H1 (cell line): ENCODE measurements at regions not wholly inside any gene's neighbourhood (a gene's known extent, or its start where the extent isn't known, plus 50 kb on each side); places are given as distances from the start of the nearest gene placed in this dataset.

Source experiments
- CTCF ChIA-PET: fragments of 300-600 bp; sonication (Branson Sonifier 250); formaldehyde crosslinking; loops from one replicate; lab custom pipeline; 2021; ENCODE audit not compliant: partially characterized antibody; lab: Charles Lee
- POLR2A ChIA-PET: fragments of 300-600 bp; sonication (Branson Sonifier 250); formaldehyde crosslinking; loops from one replicate; lab custom pipeline; 2021; ENCODE audit warnings: inconsistent platforms; ENCODE audit not compliant: partially characterized antibody; lab: Charles Lee
- DNase-seq, 2 experiments: peaks; one replicate each; pipeline versions ENCODE4 v3.0.0 to v3.0.0-alpha.2; 2010 to 2022; ENCODE audit warnings: low spot score in 2 of 2, low read depth in 1 of 2, mixed read lengths in 1 of 2
- FAIRE-seq: peaks from 2 replicates; lab custom pipeline; 2011; peaks lifted over from hg19 to GRCh38; lab: Jason Lieb, UNC
- H2AFZ ChIP-seq: 2 replicates; pipeline ENCODE4 v1.8.1; 2012; ENCODE audit warnings: low read length, inconsistent platforms
- H2AK5ac ChIP-seq: 2 replicates; pipeline ENCODE4 v1.6.1; 2013; ENCODE audit warnings: low read depth, low read length
- H2BK120ac ChIP-seq: replicated peaks from 2 replicates; pipeline ENCODE3; 2013; ENCODE audit warnings: low read depth, low read length, inconsistent platforms
- H2BK12ac ChIP-seq: 2 replicates; pipeline ENCODE4 v1.6.1; 2013; ENCODE audit warnings: low read depth, low read length
- H2BK15ac ChIP-seq: 2 replicates; pipeline ENCODE4 v1.6.1; 2013; ENCODE audit warnings: low read length
- H2BK20ac ChIP-seq: 2 replicates; pipeline ENCODE4 v1.6.1; 2013; ENCODE audit warnings: low read length
- H2BK5ac ChIP-seq: 2 replicates; pipeline ENCODE4 v1.6.1; 2013; ENCODE audit warnings: low read depth, low read length
- H3K14ac ChIP-seq: 2 replicates; pipeline ENCODE4 v1.6.1; 2013; ENCODE audit warnings: inconsistent platforms; ENCODE audit not compliant: insufficient read length
- H3K18ac ChIP-seq: 2 replicates; pipeline ENCODE4 v1.6.1; 2013; ENCODE audit warnings: low read length; ENCODE audit errors: extremely low read depth
- H3K23ac ChIP-seq: 2 replicates; pipeline ENCODE4 v1.6.1; 2013; ENCODE audit warnings: inconsistent platforms; ENCODE audit not compliant: insufficient read length
- H3K23me2 ChIP-seq: 2 replicates; pipeline ENCODE4 v1.6.1; 2013; ENCODE audit warnings: low read depth, low read length
- H3K27ac ChIP-seq: 2 replicates; pipeline ENCODE4 v1.6.1; 2011; ENCODE audit warnings: low read depth, low read length, inconsistent platforms
- H3K27me3 ChIP-seq, 4 experiments: replicated peaks in 1 of 4; 1 replicate in 1 of 4; 2 replicates in 3 of 4; pipeline versions ENCODE4 v1.6.1 to v1.8.1; 2011 to 2013; ENCODE audit warnings: low read length in 3 of 4, mild to moderate bottlenecking in 3 of 4, inconsistent platforms in 2 of 4, mixed read lengths in 2 of 4, moderate library complexity in 1 of 4; ENCODE audit not compliant: control insufficient read depth in 3 of 4, insufficient read depth in 3 of 4; ENCODE audit errors: extremely low read depth in 1 of 4
- H3K36me3 ChIP-seq, 4 experiments: 2 replicates each; pipeline versions ENCODE4 v1.6.1 to v1.8.1; 2011 to 2013; ENCODE audit warnings: mild to moderate bottlenecking in 4 of 4, low read length in 3 of 4, moderate library complexity in 2 of 4, control low read depth in 1 of 4, inconsistent platforms in 1 of 4; ENCODE audit not compliant: insufficient read depth in 4 of 4, control insufficient read depth in 2 of 4
- H3K4ac ChIP-seq: replicated peaks from 2 replicates; pipeline ENCODE3; 2013; ENCODE audit warnings: low read length, low read depth, mixed read lengths, inconsistent platforms; ENCODE audit not compliant: insufficient read length
- H3K4me1 ChIP-seq, 4 experiments: replicated peaks in 1 of 4; 1 replicate in 1 of 4; 2 replicates in 3 of 4; pipeline versions ENCODE4 v1.6.1 to v1.8.1; 2011 to 2013; ENCODE audit warnings: low read length in 3 of 4, inconsistent platforms in 2 of 4, mixed read lengths in 1 of 4; ENCODE audit not compliant: insufficient read depth in 4 of 4, control insufficient read depth in 3 of 4
- H3K4me2 ChIP-seq, 2 experiments: 2 replicates each; pipeline versions ENCODE4 v1.6.1 to v1.8.1; 2011 to 2013; ENCODE audit warnings: low read depth in 2 of 2, low read length in 2 of 2, control low read depth in 1 of 2, inconsistent platforms in 1 of 2, mild to moderate bottlenecking in 1 of 2; ENCODE audit not compliant: insufficient read depth in 1 of 2
- H3K4me3 ChIP-seq, 4 experiments: fragments of 200-600, 300-600 bp in 1 of 4; sonication (generic), shearing (Covaris generic), sonication (Bioruptor Twin) in 1 of 4; 2 replicates each; pipeline versions ENCODE4 v1.5.1 to v1.8.1; 2011 to 2016; ENCODE audit warnings: low read length in 4 of 4, low read depth in 3 of 4, control low read depth in 2 of 4, inconsistent platforms in 2 of 4, mild to moderate bottlenecking in 2 of 4, mixed read lengths in 1 of 4, moderate library complexity in 1 of 4; ENCODE audit not compliant: insufficient read depth in 2 of 4; ENCODE audit errors: extremely low read depth in 1 of 4
- H3K56ac ChIP-seq: replicated peaks from 2 replicates; pipeline ENCODE3; 2013; ENCODE audit warnings: low read depth, mild to moderate bottlenecking, mixed read lengths, low read length, inconsistent platforms; ENCODE audit not compliant: insufficient read length
- H3K79me1 ChIP-seq: 2 replicates; pipeline ENCODE4 v1.6.1; 2013; ENCODE audit warnings: low read depth, low read length, control low read depth
- H3K79me2 ChIP-seq, 2 experiments: 2 replicates each; pipeline versions ENCODE4 v1.6.1 to v1.8.1; 2012 to 2013; ENCODE audit warnings: low read length in 2 of 2, mild to moderate bottlenecking in 2 of 2, inconsistent platforms in 1 of 2; ENCODE audit not compliant: insufficient read depth in 2 of 2, control insufficient read depth in 1 of 2
- H3K9ac ChIP-seq, 4 experiments: replicated peaks in 1 of 4; 1 replicate in 1 of 4; 2 replicates in 3 of 4; pipeline versions ENCODE4 v1.6.1 to v1.8.1; 2011 to 2013; ENCODE audit warnings: low read depth in 3 of 4, low read length in 3 of 4, control low read depth in 2 of 4, mild to moderate bottlenecking in 2 of 4, moderate library complexity in 2 of 4, inconsistent platforms in 1 of 4; ENCODE audit errors: extremely low read depth in 1 of 4
- H3K9me3 ChIP-seq, 2 experiments: 2 replicates each; pipeline versions ENCODE4 v1.6.1 to v1.8.1; 2012 to 2013; ENCODE audit warnings: mild to moderate bottlenecking in 2 of 2, moderate library complexity in 2 of 2, control low read depth in 1 of 2, inconsistent platforms in 1 of 2, low read depth in 1 of 2, low read length in 1 of 2, mixed read lengths in 1 of 2; ENCODE audit not compliant: insufficient read depth in 2 of 2
- H4K20me1 ChIP-seq, 2 experiments: replicated peaks in 1 of 2; 2 replicates each; pipeline versions ENCODE3 to v1.8.1; 2011 to 2013; ENCODE audit warnings: inconsistent platforms in 2 of 2, low read length in 2 of 2, mild to moderate bottlenecking in 1 of 2; ENCODE audit not compliant: insufficient read depth in 2 of 2, control insufficient read depth in 1 of 2
- H4K5ac ChIP-seq: 2 replicates; pipeline ENCODE4 v1.6.1; 2013; ENCODE audit warnings: low read length, low read depth, mixed read lengths, inconsistent platforms; ENCODE audit not compliant: insufficient read length
- H4K8ac ChIP-seq: 2 replicates; pipeline ENCODE4 v1.8.0; 2013; ENCODE audit warnings: mild to moderate bottlenecking, moderate library complexity, low read length, inconsistent platforms; ENCODE audit not compliant: insufficient read depth; ENCODE audit errors: extremely low read depth
- H4K91ac ChIP-seq: replicated peaks from 2 replicates; pipeline ENCODE3; 2013; ENCODE audit warnings: low read length, mixed read lengths, inconsistent platforms; ENCODE audit not compliant: insufficient read length
- CBX8 ChIP-seq: fragments of 300-800, 300-1000 bp; sonication (generic); IDR thresholded peaks from 2 replicates; pipeline ENCODE4 v1.7.1; 2016; ENCODE audit warnings: low read depth, low read length, borderline replicate concordance
- RFX5 ChIP-seq: IDR thresholded peaks from 2 replicates; pipeline ENCODE4 v1.6.1; 2011; ENCODE audit warnings: low read depth, low read length, improper control_type of control experiment, borderline replicate concordance
- RNF2 ChIP-seq: fragments of 200-900, 300-1000 bp; sonication (generic); IDR thresholded peaks from 2 replicates; pipeline ENCODE4 v1.7.1; 2016; ENCODE audit warnings: borderline replicate concordance, low read depth, mild to moderate bottlenecking, antibody characterized with exemption, low read length; ENCODE audit not compliant: poor library complexity, severe bottlenecking; ENCODE audit errors: missing control alignments
- WGBS, 2 experiments: shearing (Covaris generic) in 1 of 2; methylation state at CpG; one replicate each; pipeline versions ENCODE4 v1.1.6 to v1.1.7; 2013 to 2015; ENCODE audit warnings: low lambda C conversion rate in 2 of 2, mixed read lengths in 2 of 2, inconsistent platforms in 1 of 2, low coverage in 1 of 2, missing lambda C conversion rate in 1 of 2; ENCODE audit not compliant: insufficient replicate concordance in 2 of 2, insufficient coverage in 1 of 2, insufficient read length in 1 of 2; ENCODE audit errors: extremely low coverage in 1 of 2, missing lambda C conversion rate in 1 of 2; 5-methylcytosine and 5-hydroxymethylcytosine counted together

DNA sequence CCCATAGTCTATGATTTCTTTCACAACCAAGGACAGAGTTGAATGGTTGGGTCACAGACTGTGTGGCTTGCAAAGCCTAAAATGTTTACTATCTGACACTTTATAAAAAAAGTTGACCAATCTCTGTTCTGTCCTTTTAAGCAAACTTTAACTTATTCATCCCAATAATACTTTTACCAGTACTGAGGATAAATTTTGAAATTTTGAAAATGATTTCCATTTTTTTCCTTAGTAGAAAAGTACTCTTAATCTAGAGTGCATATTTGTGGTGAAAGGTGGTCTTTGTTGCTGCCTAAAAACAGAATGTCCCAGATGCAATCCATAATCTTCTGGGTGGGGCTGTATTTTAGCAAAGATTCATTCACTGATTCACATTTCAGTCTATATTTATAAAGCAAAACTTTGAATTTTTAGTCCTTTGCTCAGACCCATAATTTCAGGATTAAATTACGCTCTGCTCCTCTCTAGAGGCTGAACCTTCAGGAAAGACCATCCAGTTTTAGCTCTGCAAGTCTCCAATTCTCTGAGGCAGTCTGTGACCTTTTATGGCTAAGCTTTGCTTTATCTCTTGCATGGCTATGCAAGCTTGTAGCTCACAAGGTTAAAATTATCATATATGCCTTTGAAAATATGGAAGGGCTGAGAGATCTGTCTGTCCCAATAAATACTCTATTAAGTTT, 573.5 kb downstream of the COL12A1 start:
- DNase-seq, result no peak
- Histone ChIP-seq H2BK5ac (no peak overlapping the region), H3K36me3 (no peaks in the 10 kb centered on the region), H2AFZ (no peak overlapping the region), H4K8ac (no peak overlapping the region), H4K5ac (no peak overlapping the region), H3K9me3 (no peaks in the 10 kb centered on the region), H3K9ac (no peak overlapping the region), H3K14ac (no peak overlapping the region), H3K27me3 (no peaks in the 10 kb centered on the region), H3K4me1 (no peaks in the 10 kb centered on the region), H3K79me2 (no peaks in the 10 kb centered on the region), H3K79me1 (no peaks in the 10 kb centered on the region), H2BK15ac (no peak overlapping the region), H3K23me2 (no peaks in the 10 kb centered on the region), H2AK5ac (no peak overlapping the region), H3K23ac (no peak overlapping the region), H3K4me2 (no peak overlapping the region), H2BK12ac (no peak overlapping the region), H4K91ac (no peak overlapping the region), H3K27ac (no peak overlapping the region), H3K4me3 (no peak overlapping the region), H3K56ac (no peak overlapping the region), H2BK120ac (no peak overlapping the region), H4K20me1 (no peaks in the 10 kb centered on the region), H3K18ac (no peak overlapping the region), H2BK20ac (no peak overlapping the region), H3K4ac (no peak overlapping the region)
- TF ChIP-seq RFX5, result no peak
- TF ChIP-seq CBX8, result no peak
- no peak for TF ChIP-seq RNF2
- ChIA-PET CTCF (no interaction called here), POLR2A (no interaction called here)
- WGBS, 2 experiments, result 90% methylated on average over 1 of the region's 1 CpG; no CpG with 5 or more reads in 1 of the 2 experiments
- FAIRE-seq, result no peak
